ENCODE measurements at regions not wholly inside any gene's neighbourhood (a gene's known extent, or its start where the extent isn't known, plus 50 kb on each side); places are given as distances from the start of the nearest gene placed in this dataset.

DNA sequence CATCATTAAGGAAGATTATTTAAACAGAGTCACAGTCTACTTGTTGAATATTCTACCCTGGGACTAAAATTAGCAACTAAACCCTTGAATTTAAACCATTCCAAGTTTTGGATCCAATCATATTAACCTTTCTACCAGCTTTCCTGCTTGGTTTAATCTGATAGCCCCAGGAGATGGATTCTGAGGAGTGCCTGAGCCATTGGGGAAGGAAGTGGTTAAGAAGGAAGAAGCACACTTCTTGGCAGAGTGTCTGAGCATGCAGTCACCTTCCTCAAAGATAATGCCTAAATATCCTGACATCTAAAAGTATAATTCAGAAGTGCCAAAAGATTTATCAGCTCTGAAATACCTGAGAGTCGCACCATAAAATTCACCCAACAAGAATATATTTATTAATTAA lies 74.1 kb upstream of the SNCAIP start:
- TF ChIP-seq EZH2 (IDR thresholded peaks at IDR 0.05; ENCODE audit: low read length, unreplicated experiment), result no peak
- TF ChIP-seq, protein P1, sequence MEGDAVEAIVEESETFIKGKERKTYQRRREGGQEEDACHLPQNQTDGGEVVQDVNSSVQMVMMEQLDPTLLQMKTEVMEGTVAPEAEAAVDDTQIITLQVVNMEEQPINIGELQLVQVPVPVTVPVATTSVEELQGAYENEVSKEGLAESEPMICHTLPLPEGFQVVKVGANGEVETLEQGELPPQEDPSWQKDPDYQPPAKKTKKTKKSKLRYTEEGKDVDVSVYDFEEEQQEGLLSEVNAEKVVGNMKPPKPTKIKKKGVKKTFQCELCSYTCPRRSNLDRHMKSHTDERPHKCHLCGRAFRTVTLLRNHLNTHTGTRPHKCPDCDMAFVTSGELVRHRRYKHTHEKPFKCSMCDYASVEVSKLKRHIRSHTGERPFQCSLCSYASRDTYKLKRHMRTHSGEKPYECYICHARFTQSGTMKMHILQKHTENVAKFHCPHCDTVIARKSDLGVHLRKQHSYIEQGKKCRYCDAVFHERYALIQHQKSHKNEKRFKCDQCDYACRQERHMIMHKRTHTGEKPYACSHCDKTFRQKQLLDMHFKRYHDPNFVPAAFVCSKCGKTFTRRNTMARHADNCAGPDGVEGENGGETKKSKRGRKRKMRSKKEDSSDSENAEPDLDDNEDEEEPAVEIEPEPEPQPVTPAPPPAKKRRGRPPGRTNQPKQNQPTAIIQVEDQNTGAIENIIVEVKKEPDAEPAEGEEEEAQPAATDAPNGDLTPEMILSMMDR (conservative IDR thresholded peaks at IDR 0.05; ENCODE audit: low read depth, low read length), result no peak

Data from PC-3 (cell line).